Activated T-cell treated with anti-CD3 and anti-CD28 coated beads, Interleukin-2, amount 50 U/mL, for 48 hours (primary cell): ENCODE measurements at regions not wholly inside any gene's neighbourhood (a gene's known extent, or its start where the extent isn't known, plus 50 kb on each side); places are given as distances from the start of the nearest gene placed in this dataset.

Experiments
- DNase-seq, 2 experiments: peaks; one replicate each; pipeline ENCODE4 v3.0.0-alpha.2; 2020

DNA sequence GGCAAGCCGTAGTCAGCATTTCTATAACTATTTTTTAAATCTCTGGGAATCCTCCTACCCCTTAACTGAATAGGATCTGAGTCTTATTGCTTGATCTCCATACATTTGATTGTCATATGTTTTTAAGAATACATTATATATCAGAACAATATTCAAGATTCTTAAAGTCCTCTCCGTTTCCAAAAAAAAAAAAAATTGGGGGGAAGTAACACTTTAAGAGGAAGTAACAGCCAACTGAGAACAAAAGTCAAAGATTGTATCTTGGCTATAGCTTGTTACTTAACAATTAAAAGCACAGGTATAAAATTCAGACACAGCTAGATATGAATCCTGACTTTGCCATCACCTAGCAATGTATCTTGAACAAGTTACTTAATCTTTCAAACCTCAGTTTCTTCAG, 169.9 kb upstream of the ADO start:
- DNase-seq: no peak

DNA sequence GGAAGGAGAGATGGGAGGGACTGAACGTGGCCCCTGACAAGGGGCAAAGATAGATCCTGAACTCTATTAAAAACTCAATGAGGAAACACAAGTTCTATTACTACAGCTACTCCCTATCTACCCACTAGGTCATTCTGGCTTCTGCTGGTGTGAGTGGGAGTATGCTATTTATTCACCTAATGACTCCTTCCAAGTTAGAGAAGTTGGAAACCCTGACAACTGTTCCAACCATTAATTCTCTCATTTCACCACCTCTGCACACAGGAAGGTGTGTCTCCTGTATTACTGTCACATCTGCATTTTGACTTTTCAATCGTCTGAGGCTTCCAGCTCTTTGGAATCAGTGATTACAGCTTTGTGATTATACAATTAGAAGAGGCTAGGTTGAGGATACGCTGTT, 169.4 kb upstream of the ADO start:
- no peak for DNase-seq

GRCh38 chr10:62636825-62637248, 167.7 kb upstream of the ADO start:
- DNase-seq: no peak

DNA sequence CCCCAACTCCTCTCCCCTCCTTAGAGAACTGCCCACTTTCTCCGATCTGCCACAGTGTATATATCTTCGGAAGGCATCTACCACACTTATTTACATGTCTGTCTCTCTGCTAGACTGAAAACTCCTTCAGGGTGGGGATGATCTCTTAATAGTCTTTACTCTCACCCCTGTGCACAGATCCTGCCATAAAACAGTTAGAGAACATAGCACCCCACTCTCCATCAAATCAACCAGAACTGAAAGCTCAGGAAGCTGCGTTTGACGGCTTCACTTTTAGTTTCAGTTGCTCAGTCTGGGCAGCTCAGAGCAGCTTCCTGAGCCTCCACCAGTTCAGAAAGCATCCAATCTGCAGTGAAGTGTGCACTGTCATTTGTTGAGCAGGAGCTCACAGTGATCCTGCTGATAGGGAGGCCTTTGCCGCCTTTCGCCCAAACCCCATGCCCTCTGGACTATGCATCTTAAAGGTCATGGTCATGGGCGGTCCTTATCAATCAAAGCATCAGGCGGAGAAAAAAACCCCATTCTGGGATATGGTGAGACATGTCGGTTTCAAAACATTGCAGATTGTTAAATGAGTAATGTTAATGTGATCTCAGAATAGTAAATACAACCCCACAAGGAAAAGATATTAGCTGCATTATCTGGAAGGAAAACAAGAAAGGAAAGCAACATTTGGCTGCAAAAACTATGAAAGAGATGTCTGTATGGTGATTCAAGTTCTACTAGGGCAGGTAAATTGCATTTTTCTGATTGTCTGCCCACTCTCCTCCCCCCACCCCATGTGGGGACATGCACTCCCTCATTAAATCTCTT, 167.1 kb upstream of the ADO start:
- DNase-seq: peak; percentile 78 to 80

GRCh38 chr10:62638062-62638477, 166.4 kb upstream of the ADO start:
- DNase-seq: no peak

DNA sequence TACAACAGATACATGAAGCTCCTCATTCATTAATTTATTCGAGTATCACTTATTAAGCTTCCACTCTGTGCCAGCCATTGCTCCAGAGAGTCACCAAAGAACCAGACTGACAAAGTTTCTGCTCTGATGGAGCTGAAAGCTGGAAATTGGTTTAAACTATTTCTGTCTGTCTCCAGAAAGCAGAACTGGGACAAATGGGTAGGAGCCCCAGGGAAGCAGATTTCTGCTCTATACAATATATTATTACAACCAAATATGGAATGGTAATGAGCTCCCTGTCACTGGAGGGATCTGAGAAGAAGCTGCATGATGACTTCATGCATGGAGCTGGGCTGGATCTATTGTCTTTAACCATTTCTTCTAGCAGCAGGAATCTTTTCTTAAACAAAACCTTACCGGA, 165.4 kb upstream of the ADO start:
- DNase-seq: no peak

- DNase-seq: no peak
These were observed 164.1 kb upstream of the ADO start for GRCh38 chr10:62640411-62640810.

DNA sequence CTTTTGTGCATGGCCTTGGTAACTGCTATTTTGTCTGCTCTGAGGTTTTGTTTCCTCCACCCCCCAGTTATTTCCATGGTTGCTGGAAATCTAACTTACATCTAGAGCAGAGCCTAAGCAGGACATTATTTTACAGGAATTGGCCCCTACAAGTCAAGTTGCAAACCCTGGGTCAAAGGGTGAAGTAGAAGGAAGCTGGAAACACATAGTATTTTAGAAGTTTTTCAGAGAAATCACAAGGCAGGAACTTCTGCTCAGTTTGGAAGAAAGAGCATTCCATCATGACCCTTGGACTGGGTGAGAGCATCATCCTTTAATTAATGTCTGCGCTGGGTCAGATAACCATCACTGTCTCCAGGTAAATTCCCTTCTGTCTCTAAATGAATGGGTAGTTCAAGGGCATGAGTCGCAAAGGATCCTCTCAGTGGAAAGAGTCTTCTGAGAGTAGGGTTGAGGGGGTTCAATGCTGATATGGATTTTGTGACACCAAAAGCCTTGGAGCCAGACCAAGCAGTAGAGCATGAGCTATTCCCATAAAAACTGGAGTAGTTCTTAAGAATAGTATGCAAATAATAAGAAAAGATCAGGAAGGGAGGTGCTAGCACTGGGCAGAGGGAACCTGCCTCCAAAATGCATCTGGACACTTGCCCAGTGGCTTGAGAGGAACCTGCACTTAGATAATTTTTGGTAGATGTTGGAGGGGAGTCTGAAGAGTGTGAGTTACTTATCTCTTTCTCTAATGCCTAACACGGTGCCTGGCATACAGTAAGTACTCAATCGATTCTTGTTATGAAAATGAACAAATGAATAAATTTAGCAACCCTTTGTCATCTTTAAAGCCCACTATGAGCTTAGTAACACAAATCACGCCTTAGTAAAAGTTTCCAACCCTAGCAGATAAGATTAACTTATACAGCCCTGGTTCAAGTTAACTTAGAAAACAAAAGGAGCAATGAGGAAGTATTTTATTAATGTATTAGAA, 160.6 kb upstream of the ADO start:
- no peak for DNase-seq

- no peak for DNase-seq
These were observed 157.0 kb upstream of the ADO start for GRCh38 chr10:62647375-62648092.

DNA sequence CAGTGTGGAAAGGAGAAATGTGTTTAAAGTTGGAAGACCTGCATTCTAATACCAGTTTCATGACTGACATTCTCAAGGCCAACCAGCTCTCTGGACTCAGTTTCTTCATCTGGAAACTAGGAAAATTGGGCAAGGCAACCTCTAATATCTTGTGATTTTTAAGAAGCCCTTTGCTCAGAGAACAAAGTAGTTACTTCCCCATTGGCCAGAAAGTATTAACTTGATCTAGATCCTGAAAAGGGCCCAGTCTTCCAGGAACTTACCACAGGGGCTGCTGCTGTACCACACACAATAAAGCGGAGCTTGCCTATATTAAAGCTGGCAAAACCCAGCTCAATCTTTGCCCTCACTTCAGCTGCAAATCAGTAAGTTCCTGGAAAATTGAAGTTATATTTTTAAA, 155.6 kb upstream of the ADO start:
- no peak for DNase-seq

- no peak for DNase-seq
These were observed 154.1 kb upstream of the ADO start for GRCh38 chr10:62650411-62650810.

DNA sequence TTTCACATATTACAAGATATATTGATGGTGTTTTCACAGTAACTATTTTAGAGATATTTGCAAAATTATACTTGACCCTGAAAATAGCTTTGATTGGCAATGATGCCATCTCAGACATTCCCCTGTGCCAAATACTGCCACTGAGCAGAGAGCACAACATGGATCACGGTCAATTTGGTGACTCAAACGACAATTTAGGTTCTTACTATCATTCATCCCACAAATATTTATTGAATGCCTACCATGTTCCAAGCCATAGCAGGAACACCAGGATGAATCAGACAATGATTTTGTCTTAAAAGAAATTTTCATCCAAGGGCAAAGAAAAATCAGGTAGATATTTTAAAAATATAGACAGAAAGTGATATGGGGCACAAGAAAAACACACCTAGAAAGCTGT, 153.2 kb upstream of the ADO start:
- DNase-seq: no peak

DNA sequence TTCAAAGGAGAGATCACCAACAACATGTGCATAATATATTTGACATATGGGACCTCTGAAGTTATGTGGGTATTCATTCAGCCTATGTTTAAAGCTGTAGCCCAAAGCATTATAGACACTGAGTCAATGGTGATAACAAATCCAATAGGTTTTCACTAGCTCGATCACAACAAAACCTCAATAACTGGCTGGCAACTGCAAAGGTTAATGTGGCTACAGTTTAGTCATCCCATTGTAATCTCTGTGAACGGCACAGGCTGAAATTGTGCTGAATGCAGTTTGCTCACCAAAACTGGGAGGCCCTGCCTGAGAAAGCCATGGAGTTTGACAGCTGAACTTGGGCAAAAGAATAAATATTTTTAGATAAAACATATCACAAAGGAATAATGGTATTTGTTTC, 152.4 kb upstream of the ADO start:
- no peak for DNase-seq

GRCh38 chr10:62652564-62652963, 152.0 kb upstream of the ADO start:
- no peak for DNase-seq

DNA sequence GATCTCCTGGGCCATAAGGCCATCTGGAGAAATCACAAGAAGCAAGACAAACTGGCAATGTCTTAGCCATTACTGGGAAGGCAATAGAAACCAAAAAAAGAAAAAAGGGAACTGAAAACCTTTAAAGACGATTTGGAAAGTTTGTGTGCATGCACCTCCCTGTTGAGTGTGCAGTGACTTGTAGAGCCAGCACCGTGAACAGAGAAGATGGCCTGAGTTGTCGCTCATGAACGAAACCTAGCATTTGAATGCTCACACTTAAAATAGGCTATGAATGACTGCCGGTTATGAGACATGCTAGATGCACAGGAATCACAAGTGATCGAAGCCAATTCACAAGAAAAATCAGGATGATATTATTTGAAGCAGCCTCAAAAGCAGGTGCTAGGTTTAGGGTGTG, 151.3 kb upstream of the ADO start:
- no peak for DNase-seq

DNA sequence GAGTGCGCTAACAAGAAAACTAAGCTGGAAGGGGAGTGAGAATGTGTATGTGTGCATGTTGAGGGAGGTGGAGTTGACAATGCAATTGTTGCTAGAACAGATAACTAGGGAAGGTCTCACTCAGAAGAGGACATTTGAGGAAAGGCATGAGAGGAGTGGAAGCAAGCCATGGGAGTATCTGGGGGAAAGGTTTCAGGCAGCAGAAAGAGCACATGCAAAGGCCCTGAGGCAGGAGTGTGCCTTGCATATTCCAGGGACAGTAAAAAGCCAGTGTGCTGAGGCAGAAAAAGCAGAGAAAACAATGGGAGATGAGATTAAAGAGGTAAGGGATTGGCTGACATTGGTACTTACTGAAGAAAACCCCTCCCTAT, 149.6 kb upstream of the ADO start:
- DNase-seq: no peak

GRCh38 chr10:62655337-62655994, 149.1 kb upstream of the ADO start:
- DNase-seq: peak in 1 of 2 experiments; percentile 30

- DNase-seq: no peak
These were observed 147.2 kb upstream of the ADO start for GRCh38 chr10:62657244-62657835.

GRCh38 chr10:62658516-62658915, 146.0 kb upstream of the ADO start:
- DNase-seq: no peak

GRCh38 chr10:62661143-62661542, 143.4 kb upstream of the ADO start:
- DNase-seq: no peak

DNA sequence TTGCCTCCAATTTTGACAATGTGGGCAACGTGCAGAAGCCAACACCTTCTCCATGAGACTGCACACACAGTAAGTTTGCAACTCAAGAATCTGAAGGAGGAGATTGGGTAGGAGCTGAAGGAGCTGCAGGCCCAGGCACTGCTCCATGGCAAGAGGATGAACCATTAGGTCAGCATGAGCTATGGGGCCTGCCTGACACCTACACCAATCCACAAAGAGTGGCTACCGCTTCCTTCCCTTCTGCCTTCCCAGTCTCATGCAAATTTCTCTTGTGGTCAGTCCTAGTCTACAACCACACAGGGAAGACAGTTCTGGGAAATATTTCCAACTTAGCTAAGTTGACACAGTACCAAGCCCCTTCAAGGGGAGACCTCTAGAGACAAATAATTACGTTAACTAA, 142.0 kb upstream of the ADO start:
- no peak for DNase-seq

DNA sequence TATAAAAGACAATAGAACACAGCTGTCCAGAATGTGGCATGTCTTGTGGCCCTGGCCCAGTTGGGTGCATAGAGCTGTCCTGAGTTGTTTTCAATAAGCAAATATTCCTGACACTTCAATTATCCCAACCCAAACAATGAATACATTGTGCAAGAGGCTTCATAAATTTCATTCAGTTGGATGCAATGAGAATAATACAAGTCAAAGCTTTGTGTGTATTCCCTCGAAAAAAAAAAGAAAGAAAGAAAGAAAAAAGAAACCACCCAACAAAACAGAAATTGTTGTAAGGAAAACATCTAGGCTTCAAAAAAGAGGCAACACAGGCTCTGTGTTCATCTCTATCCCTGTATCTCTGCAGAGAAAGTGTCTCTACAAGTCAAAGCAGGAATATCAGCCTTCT, 138.7 kb upstream of the ADO start:
- no peak for DNase-seq
